T-helper 2 cell treated with Interferon-gamma antibody and Interleukin-4, amounts not matched to agents 5 μg/mL and 100 μg/mL, for 36 hours (primary cell): ENCODE measurements at regions not wholly inside any gene's neighbourhood (a gene's known extent, or its start where the extent isn't known, plus 50 kb on each side); places are given as distances from the start of the nearest gene placed in this dataset.

Experiments used
- DNase-seq: peaks from one replicate; pipeline ENCODE4 v3.0.0; 2021; ENCODE audit warnings: low spot score
- H3K27ac Mint-ChIP-seq: one replicate; pipeline ENCODE4 v1.8.0; 2021; ENCODE audit warnings: mild to moderate bottlenecking, mixed read lengths
- H3K27me3 Mint-ChIP-seq: one replicate; pipeline ENCODE4 v1.8.0; 2021; ENCODE audit warnings: low read depth, mixed read lengths
- H3K36me3 Mint-ChIP-seq: one replicate; pipeline ENCODE4 v1.8.0; 2021; ENCODE audit warnings: low read depth, mixed read lengths
- H3K4me1 Mint-ChIP-seq: one replicate; pipeline ENCODE4 v1.8.0; 2021; ENCODE audit warnings: low read depth, mixed read lengths
- H3K4me3 Mint-ChIP-seq: one replicate; pipeline ENCODE4 v1.8.0; 2022; ENCODE audit warnings: mild to moderate bottlenecking, moderate library complexity, mixed read lengths
- H3K9me3 Mint-ChIP-seq: one replicate; pipeline ENCODE4 v1.8.0; 2021; ENCODE audit warnings: mixed read lengths

GRCh38 chr2:128692895-128693742 is 374.5 kb upstream of the HS6ST1 start:
- no peak overlapping the region for H3K4me3 Mint-ChIP-seq
- peaks cover 4% of the 10 kb centered on the region for H3K4me1 Mint-ChIP-seq
- H3K27ac Mint-ChIP-seq = no peak overlapping the region
- no peak for DNase-seq
- no peaks in the 10 kb centered on the region for H3K36me3 Mint-ChIP-seq
- H3K27me3 Mint-ChIP-seq = peaks cover 23% of the 10 kb centered on the region
- no peaks in the 10 kb centered on the region for H3K9me3 Mint-ChIP-seq

DNA sequence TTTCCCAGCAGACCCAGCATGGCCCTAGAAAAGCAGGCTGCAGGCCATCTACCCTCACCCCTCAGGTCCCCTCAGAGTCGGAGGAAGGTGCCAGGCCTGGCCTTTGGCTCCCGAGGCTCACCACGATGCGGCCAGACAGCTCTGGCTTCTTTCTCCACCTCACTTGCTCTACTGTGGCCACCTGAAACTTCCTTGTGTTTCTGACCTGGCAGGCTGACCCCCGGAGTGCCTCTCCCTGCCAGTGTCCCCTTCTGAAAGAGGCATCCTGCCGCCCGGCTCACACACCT is 375.0 kb upstream of the HS6ST1 start:
- Mint-ChIP-seq H3K4me3 (no peak overlapping the region), H3K36me3 (no peaks in the 10 kb centered on the region), H3K27ac (no peak overlapping the region), H3K27me3 (peaks cover 26% of the 10 kb centered on the region), H3K4me1 (peaks cover 4% of the 10 kb centered on the region), H3K9me3 (no peaks in the 10 kb centered on the region)
- no peak for DNase-seq

- Mint-ChIP-seq H3K27ac (no peak overlapping the region), H3K4me3 (no peak overlapping the region), H3K4me1 (no peaks in the 10 kb centered on the region), H3K27me3 (peaks cover 37% of the 10 kb centered on the region), H3K9me3 (no peaks in the 10 kb centered on the region), H3K36me3 (no peaks in the 10 kb centered on the region)
- no peak for DNase-seq
These were observed 377.1 kb upstream of the HS6ST1 start for GRCh38 chr2:128695646-128696220.

DNA sequence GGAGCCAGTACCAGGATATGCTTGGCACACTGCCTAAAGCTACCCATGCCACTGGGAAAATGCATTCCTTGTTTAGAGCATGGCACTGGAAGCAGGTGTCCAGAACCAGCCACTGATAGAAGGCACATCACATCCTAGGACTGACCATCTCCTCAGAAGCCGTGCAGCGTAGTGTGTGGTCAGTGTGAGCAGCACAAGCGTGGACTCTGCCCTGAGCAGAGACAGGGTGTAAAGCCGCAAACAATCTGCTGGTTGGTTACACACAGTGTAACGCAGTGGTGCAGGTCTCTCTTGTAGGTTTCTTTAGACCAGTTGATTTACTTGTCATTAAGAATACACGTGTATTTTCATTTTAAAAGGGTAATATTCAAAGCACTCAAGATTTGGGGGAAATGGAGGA is 377.8 kb upstream of the HS6ST1 start:
- Mint-ChIP-seq H3K27ac (no peak overlapping the region), H3K4me3 (no peak overlapping the region), H3K9me3 (no peaks in the 10 kb centered on the region), H3K4me1 (no peaks in the 10 kb centered on the region), H3K36me3 (no peaks in the 10 kb centered on the region), H3K27me3 (peaks cover 40% of the 10 kb centered on the region)
- no peak for DNase-seq

GRCh38 chr2:128701418-128701817 is 382.8 kb upstream of the HS6ST1 start:
- DNase-seq = no peak
- peaks cover 48% of the 10 kb centered on the region for H3K27me3 Mint-ChIP-seq
- H3K27ac Mint-ChIP-seq = no peak overlapping the region
- H3K9me3 Mint-ChIP-seq = peaks cover 13% of the 10 kb centered on the region
- no peaks in the 10 kb centered on the region for H3K36me3 Mint-ChIP-seq
- no peak overlapping the region for H3K4me3 Mint-ChIP-seq
- no peaks in the 10 kb centered on the region for H3K4me1 Mint-ChIP-seq

DNA sequence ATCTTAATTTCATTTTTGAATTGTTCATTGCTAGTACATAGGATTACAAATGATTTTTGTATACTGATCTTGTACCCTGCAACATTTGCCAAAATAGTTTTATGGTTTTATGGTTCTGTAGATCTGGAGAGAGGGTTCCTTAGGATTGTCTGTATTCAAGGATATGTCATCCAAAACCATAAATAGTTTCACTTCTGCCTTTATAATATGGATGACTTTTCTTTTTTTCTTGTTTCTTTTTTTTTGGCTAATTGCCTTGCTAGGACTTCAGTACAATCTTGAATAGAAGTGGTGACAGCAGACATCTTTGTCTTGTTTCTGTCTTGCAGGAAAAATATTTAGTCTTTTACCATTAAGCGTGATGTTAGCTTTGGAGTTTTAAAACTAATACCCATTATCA is 383.9 kb upstream of the HS6ST1 start:
- Mint-ChIP-seq H3K27ac (no peak overlapping the region), H3K27me3 (peaks cover 44% of the 10 kb centered on the region), H3K9me3 (peaks cover 19% of the 10 kb centered on the region), H3K4me1 (no peaks in the 10 kb centered on the region), H3K4me3 (no peak overlapping the region), H3K36me3 (no peaks in the 10 kb centered on the region)
- DNase-seq = no peak

GRCh38 chr2:128708106-128708816 is 389.6 kb upstream of the HS6ST1 start:
- Mint-ChIP-seq H3K9me3 (peaks cover 41% of the 10 kb centered on the region), H3K4me3 (no peak overlapping the region), H3K27ac (no peak overlapping the region), H3K4me1 (no peaks in the 10 kb centered on the region), H3K27me3 (peaks cover 22% of the 10 kb centered on the region), H3K36me3 (no peaks in the 10 kb centered on the region)
- no peak for DNase-seq

DNA sequence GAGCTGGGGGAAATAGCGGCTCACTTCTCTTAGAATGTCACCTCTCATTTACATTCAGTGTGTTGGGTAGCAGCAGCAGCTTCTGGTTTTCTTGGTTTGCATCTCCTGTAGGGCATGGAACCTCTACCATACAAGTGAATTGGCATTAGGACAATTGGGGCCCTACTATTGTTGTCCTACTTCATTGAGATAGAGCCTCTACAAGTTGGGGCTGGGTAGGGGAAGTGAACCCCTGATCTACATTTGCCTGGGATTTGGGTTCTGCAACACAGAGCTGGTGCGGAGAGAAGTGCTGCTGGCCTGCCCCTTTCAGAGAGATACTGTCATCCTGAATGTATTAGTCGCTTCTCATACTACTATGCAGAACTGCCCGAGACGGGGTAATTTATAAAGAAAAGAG is 391.6 kb upstream of the HS6ST1 start:
- no peaks in the 10 kb centered on the region for H3K4me1 Mint-ChIP-seq
- peaks cover 24% of the 10 kb centered on the region for H3K27me3 Mint-ChIP-seq
- no peak overlapping the region for H3K4me3 Mint-ChIP-seq
- H3K36me3 Mint-ChIP-seq = no peaks in the 10 kb centered on the region
- peaks cover 35% of the 10 kb centered on the region for H3K9me3 Mint-ChIP-seq
- no peak overlapping the region for H3K27ac Mint-ChIP-seq
- DNase-seq = no peak

GRCh38 chr2:128710729-128711128 is 392.1 kb upstream of the HS6ST1 start:
- H3K9me3 Mint-ChIP-seq = peaks cover 33% of the 10 kb centered on the region
- no peak for DNase-seq
- no peaks in the 10 kb centered on the region for H3K36me3 Mint-ChIP-seq
- no peak overlapping the region for H3K27ac Mint-ChIP-seq
- H3K27me3 Mint-ChIP-seq = peaks cover 29% of the 10 kb centered on the region
- H3K4me3 Mint-ChIP-seq = no peak overlapping the region
- H3K4me1 Mint-ChIP-seq = no peaks in the 10 kb centered on the region

GRCh38 chr2:128714285-128714684 is 395.6 kb upstream of the HS6ST1 start:
- Mint-ChIP-seq H3K27me3 (peaks cover 46% of the 10 kb centered on the region), H3K27ac (no peak overlapping the region), H3K4me3 (no peak overlapping the region), H3K36me3 (no peaks in the 10 kb centered on the region), H3K4me1 (no peaks in the 10 kb centered on the region), H3K9me3 (peaks cover 10% of the 10 kb centered on the region)
- no peak for DNase-seq

GRCh38 chr2:128714851-128715312 is 396.2 kb upstream of the HS6ST1 start:
- no peak overlapping the region for H3K27ac Mint-ChIP-seq
- no peaks in the 10 kb centered on the region for H3K36me3 Mint-ChIP-seq
- peaks cover 4% of the 10 kb centered on the region for H3K9me3 Mint-ChIP-seq
- H3K27me3 Mint-ChIP-seq = peaks cover 48% of the 10 kb centered on the region
- H3K4me1 Mint-ChIP-seq = no peaks in the 10 kb centered on the region
- no peak overlapping the region for H3K4me3 Mint-ChIP-seq
- DNase-seq = no peak

DNA sequence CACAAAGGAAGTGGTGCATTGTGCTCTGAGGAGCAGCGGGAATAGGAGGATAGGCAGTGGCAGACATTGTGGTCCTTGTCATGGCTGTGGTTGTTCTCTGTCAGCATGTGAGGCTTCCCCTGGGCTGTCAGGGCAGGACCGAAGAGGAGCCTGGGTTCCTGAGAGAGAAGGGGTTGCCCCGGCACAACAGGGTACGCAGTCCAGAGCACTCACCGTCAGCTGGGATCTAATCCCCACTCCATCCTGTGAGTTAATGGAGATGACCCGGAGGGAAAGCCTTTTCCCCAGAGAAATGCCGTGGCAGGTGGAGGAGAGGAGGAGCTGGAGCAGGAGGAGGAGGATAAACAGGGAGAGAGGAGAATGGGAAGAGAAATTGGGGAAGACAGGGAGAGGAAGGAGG is 396.7 kb upstream of the HS6ST1 start:
- no peaks in the 10 kb centered on the region for H3K9me3 Mint-ChIP-seq
- H3K4me1 Mint-ChIP-seq = no peaks in the 10 kb centered on the region
- peaks cover 49% of the 10 kb centered on the region for H3K27me3 Mint-ChIP-seq
- H3K4me3 Mint-ChIP-seq = no peak overlapping the region
- no peaks in the 10 kb centered on the region for H3K36me3 Mint-ChIP-seq
- no peak for DNase-seq
- no peak overlapping the region for H3K27ac Mint-ChIP-seq

- Mint-ChIP-seq H3K9me3 (no peaks in the 10 kb centered on the region), H3K36me3 (no peaks in the 10 kb centered on the region), H3K27ac (no peak overlapping the region), H3K27me3 (peaks cover 53% of the 10 kb centered on the region), H3K4me1 (no peaks in the 10 kb centered on the region), H3K4me3 (no peak overlapping the region)
- DNase-seq = no peak
These were observed 397.6 kb upstream of the HS6ST1 start for GRCh38 chr2:128716299-128716721.
